ENCODE measurements at regions not wholly inside any gene's neighbourhood (a gene's known extent, or its start where the extent isn't known, plus 50 kb on each side); places are given as distances from the start of the nearest gene placed in this dataset.
"Not testable (repeated sequence)": the region's sequence is repeated elsewhere in the genome, so short reads cannot be mapped to it uniquely, and the experiment has no call there.

GRCh38 chr4:167831855-167832254 is 260.5 kb upstream of the ANXA10 start:
- no peaks in the 10 kb centered on the region for H3K27me3 ChIP-seq
- no peak for TF ChIP-seq CTCF (IDR thresholded peaks at IDR 0.05)
- TF ChIP-seq EP300 (IDR thresholded peaks at IDR 0.05), result no peak
- TF ChIP-seq POLR2A (IDR thresholded peaks at IDR 0.05), result no peak

GRCh38 chr4:167838686-167839085 is 253.7 kb upstream of the ANXA10 start:
- DNase-seq, result no peak
- H3K27me3 ChIP-seq, result no peaks in the 10 kb centered on the region
- TF ChIP-seq POLR2A (IDR thresholded peaks at IDR 0.05) (no peak), CTCF (IDR thresholded peaks at IDR 0.05) (no peak), EP300 (IDR thresholded peaks at IDR 0.05) (no peak)
- no peaks in the 10 kb centered on the region for H3K4me1 ChIP-seq (ENCODE audit: insufficient read depth)
- intact Hi-C loops (cut with DNase I), result no loop called here
- H3K27ac ChIP-seq, result no peak overlapping the region
- WGBS, 3 donors, result 71 to 84% (median 84%) methylated on average over 1 of the region's 1 CpG
- H3K4me3 ChIP-seq, result no peak overlapping the region
- H3K36me3 ChIP-seq, result no peaks in the 10 kb centered on the region
- H3K9me3 ChIP-seq, result no peaks in the 10 kb centered on the region

More at GRCh38 chr4:167831855-167832254, 260.5 kb upstream of the ANXA10 start:
- H3K4me3 ChIP-seq, result no peak overlapping the region
- H3K4me1 ChIP-seq (ENCODE audit: insufficient read depth), result no peaks in the 10 kb centered on the region
- no peaks in the 10 kb centered on the region for H3K36me3 ChIP-seq
- no peaks in the 10 kb centered on the region for H3K9me3 ChIP-seq
- intact Hi-C loops (cut with DNase I), result no loop called here
- H3K27ac ChIP-seq, result no peak overlapping the region
- no peak for DNase-seq

GRCh38 chr4:167842487-167842886 is 249.8 kb upstream of the ANXA10 start:
- no peak for DNase-seq
- Histone ChIP-seq H3K4me3 (no peak overlapping the region), H3K36me3 (no peaks in the 10 kb centered on the region), H3K9me3 (no peaks in the 10 kb centered on the region), H3K27me3 (no peaks in the 10 kb centered on the region), H3K27ac (no peak overlapping the region), H3K4me1 (ENCODE audit: insufficient read depth) (no peaks in the 10 kb centered on the region)
- intact Hi-C loops (cut with DNase I), result no loop called here
- TF ChIP-seq CTCF (IDR thresholded peaks at IDR 0.05) (no peak), POLR2A (IDR thresholded peaks at IDR 0.05) (no peak), EP300 (IDR thresholded peaks at IDR 0.05) (no peak)
- WGBS, 3 donors, result 63 to 77% (median 71%) methylated on average over 2 of the region's 2 CpGs

- intact Hi-C loops (cut with DNase I), result no loop called here
- no peak overlapping the region for H3K4me3 ChIP-seq
- no peaks in the 10 kb centered on the region for H3K9me3 ChIP-seq
- no peak overlapping the region for H3K27ac ChIP-seq
- no peaks in the 10 kb centered on the region for H3K36me3 ChIP-seq
- no peak for DNase-seq
- 56 to 61% (median 60%) methylated on average over 2 of the region's 2 CpGs for WGBS, 3 donors
- no peaks in the 10 kb centered on the region for H3K27me3 ChIP-seq
- no peaks in the 10 kb centered on the region for H3K4me1 ChIP-seq (ENCODE audit: insufficient read depth)
- TF ChIP-seq CTCF (IDR thresholded peaks at IDR 0.05) (no peak), EP300 (IDR thresholded peaks at IDR 0.05) (no peak)
These were observed 237.5 kb upstream of the ANXA10 start for GRCh38 chr4:167854881-167855280.

- H3K27me3 ChIP-seq; H3K4me3 ChIP-seq; H3K9me3 ChIP-seq; H3K4me1 ChIP-seq (ENCODE audit: insufficient read depth); H3K27ac ChIP-seq; intact Hi-C loops (cut with DNase I); H3K36me3 ChIP-seq; DNase-seq: not testable (repeated sequence)
- WGBS, 3 donors, result 87 to 89% (median 89%) methylated on average over 14 to 15 of the region's 15 CpGs
These were observed 234.2 kb upstream of the ANXA10 start for GRCh38 chr4:167858127-167858526.

Measured in ovary (tissue), 7 donors.